Breast epithelium (tissue), 3 donors: ENCODE measurements at regions not wholly inside any gene's neighbourhood (a gene's known extent, or its start where the extent isn't known, plus 50 kb on each side); places are given as distances from the start of the nearest gene placed in this dataset.

ENCODE experiments used
- CTCF ChIP-seq, 3 donors: fragments of 450-650 bp; IDR thresholded peaks; one replicate each; pipeline ENCODE4 v1.5.1; 2016 to 2017; ENCODE audit warnings: antibody characterized with exemption in 3 of 3, mild to moderate bottlenecking in 3 of 3, moderate library complexity in 3 of 3
- POLR2A ChIP-seq: fragments of 450-650 bp; IDR thresholded peaks from one replicate; pipeline ENCODE4 v1.6.1; 2016; ENCODE audit warnings: antibody characterized with exemption, mild to moderate bottlenecking, moderate library complexity
- POLR2AphosphoS5 ChIP-seq, 3 donors: sonication (generic); formaldehyde crosslinking; IDR thresholded peaks; one replicate each; pipeline ENCODE4 v1.6.1; 2017; ENCODE audit warnings: antibody characterized with exemption in 3 of 3

GRCh38 chr10:121087688-121088087, 236.5 kb downstream of the WDR11 start:
- TF ChIP-seq CTCF (IDR thresholded peaks at IDR 0.05) (no peak), POLR2AphosphoS5 (IDR thresholded peaks at IDR 0.05) (no peak), POLR2A (no peak)
